Activated T-cell treated with anti-CD3 and anti-CD28 coated beads, Interleukin-2, amount 50 U/mL, for 72 hours (primary cell): ENCODE measurements at regions not wholly inside any gene's neighbourhood (a gene's known extent, or its start where the extent isn't known, plus 50 kb on each side); places are given as distances from the start of the nearest gene placed in this dataset.

Source experiments
- ATAC-seq, 2 donors: fragments of 150-1000 bp; cut with Tn5 transposase; replicated peaks in 1 of 2; 2 replicates each; pipeline ENCODE4 v1.10.0; 2021; ENCODE audit warnings: moderate library complexity in 2 of 2, mild to moderate bottlenecking in 1 of 2
- DNase-seq, 2 donors: peaks; one replicate each; pipeline ENCODE4 v3.0.0; 2021 to 2022; ENCODE audit warnings: mixed read lengths in 1 of 2
- H3K27ac Mint-ChIP-seq: one replicate; pipeline ENCODE4 v1.8.0; 2022; ENCODE audit warnings: mild to moderate bottlenecking, moderate library complexity, mixed read lengths
- H3K27me3 Mint-ChIP-seq: one replicate; pipeline ENCODE4 v1.8.0; 2022; ENCODE audit warnings: low read depth, mixed read lengths
- H3K36me3 Mint-ChIP-seq, 2 donors: one replicate each; pipeline ENCODE4 v1.8.0; 2022; ENCODE audit warnings: mixed read lengths in 2 of 2, mild to moderate bottlenecking in 1 of 2; ENCODE audit not compliant: insufficient read depth in 2 of 2
- H3K4me1 Mint-ChIP-seq: one replicate; pipeline ENCODE4 v1.8.0; 2022; ENCODE audit warnings: low read depth, mixed read lengths
- H3K4me3 Mint-ChIP-seq, 2 donors: one replicate each; pipeline ENCODE4 v1.8.0; 2022; ENCODE audit warnings: mild to moderate bottlenecking in 2 of 2, mixed read lengths in 2 of 2, moderate library complexity in 2 of 2
- H3K9me3 Mint-ChIP-seq, 2 donors: one replicate each; pipeline ENCODE4 v1.8.0; 2022; ENCODE audit warnings: mixed read lengths in 2 of 2

DNA sequence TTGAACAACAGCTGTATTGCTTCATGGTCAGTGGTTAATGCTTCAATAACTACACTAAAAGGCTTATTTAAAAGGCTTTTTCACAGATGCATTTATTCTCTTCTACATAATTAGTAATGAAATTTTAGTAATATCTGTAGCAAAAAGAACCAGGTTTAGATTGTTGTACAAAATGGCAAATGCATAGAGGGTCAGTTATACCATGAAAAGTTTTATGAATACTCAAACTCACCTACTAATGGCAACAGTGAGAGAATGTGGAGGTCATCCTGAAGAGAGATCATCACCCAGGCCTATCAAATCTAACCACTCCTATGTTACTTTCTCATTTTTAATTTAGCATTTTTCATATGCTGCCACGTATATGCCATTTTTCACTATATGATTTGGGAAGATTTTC is 444.3 kb upstream of the CDH9 start:
- no peak overlapping the region for H3K4me3 Mint-ChIP-seq
- H3K27ac Mint-ChIP-seq: no peak overlapping the region
- no peak for DNase-seq
- H3K9me3 Mint-ChIP-seq: peaks cover 5 to 10% of the 10 kb centered on the region in 2 donors
- H3K27me3 Mint-ChIP-seq: no peaks in the 10 kb centered on the region
- ATAC-seq: no peak
- peaks cover 0 to 3% of the 10 kb centered on the region in 2 donors for H3K36me3 Mint-ChIP-seq
- no peaks in the 10 kb centered on the region for H3K4me1 Mint-ChIP-seq

DNA sequence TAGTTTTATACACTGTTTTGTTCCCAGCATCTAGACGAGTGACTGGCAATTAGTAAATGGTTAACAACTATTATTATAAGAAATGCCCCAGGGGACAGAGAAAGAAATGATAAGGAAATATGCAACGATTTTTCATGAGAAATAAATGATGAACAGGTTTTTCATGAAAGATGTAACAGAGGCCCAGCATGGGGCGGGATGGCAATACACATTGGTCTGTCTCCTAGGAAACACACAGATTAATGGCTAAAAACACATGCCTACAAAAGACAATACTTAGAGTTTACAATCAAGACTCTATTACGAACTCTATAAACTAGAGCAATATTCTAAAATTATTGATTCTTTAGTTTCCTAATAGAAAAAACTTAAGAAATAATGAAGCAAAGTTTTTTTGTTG is 441.5 kb upstream of the CDH9 start:
- no peak for DNase-seq
- Mint-ChIP-seq H3K36me3 (peaks cover 3% of the 10 kb centered on the region in 2 donors), H3K27ac (no peak overlapping the region), H3K27me3 (no peaks in the 10 kb centered on the region), H3K4me3 (no peak overlapping the region), H3K9me3 (peaks cover 2 to 6% of the 10 kb centered on the region in 2 donors), H3K4me1 (no peaks in the 10 kb centered on the region)
- no peak for ATAC-seq

DNA sequence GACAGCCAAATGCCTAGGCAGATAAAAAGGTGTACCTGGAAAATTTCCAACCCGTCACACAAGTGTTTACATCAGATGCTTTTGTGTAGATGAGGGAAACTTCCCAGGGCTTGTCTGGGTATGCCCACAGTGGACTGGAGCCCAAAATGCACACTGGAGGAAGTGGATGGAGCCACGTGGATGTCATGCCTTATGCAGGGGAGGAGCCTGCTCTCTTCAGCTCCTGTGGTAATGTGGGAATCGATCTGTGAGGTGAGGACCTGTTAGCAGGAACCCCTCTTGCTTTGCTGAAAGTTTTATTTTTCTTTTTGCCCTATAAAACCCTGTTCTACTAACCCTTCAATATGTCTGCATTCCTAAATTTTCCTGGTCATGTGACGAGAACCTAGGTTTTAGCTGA is 439.2 kb upstream of the CDH9 start:
- Mint-ChIP-seq H3K27ac (no peak overlapping the region), H3K27me3 (no peaks in the 10 kb centered on the region), H3K36me3 (peaks cover 3% of the 10 kb centered on the region in 2 donors), H3K9me3 (peaks cover 6 to 10% of the 10 kb centered on the region in 2 donors), H3K4me1 (no peaks in the 10 kb centered on the region), H3K4me3 (no peak overlapping the region)
- DNase-seq (no peak), ATAC-seq (no peak)

DNA sequence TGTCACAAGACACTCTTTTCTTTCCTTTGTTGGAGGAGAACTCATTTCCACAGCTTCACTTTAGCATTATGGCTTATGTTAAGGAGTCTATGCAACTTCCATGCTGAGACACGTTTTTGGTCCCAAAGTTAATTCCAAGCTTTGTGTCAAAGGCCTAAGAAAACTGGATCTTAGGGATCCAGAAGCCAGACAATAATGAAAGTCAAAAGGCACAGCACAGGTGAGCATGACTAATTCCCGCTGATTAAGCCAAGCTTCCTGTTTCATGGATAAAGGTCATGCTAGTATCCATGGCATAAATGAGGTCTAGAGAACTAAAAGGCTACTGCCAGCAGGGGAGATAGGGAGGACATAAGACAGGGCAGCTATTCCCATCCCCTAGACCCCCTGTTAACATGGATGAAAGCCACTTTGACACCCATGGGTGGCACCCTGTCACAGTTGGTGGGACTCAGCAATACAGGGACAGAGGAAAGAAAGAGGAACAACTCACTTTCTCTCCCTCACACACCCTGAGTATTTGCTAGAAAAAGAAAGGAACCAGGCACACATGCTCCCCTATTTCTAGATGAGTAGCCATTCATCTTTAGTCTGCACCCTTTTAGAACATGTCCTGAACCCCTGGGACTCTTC is 438.1 kb upstream of the CDH9 start:
- H3K4me1 Mint-ChIP-seq: no peaks in the 10 kb centered on the region
- H3K4me3 Mint-ChIP-seq: no peak overlapping the region
- H3K27me3 Mint-ChIP-seq: no peaks in the 10 kb centered on the region
- H3K9me3 Mint-ChIP-seq: peaks cover 6 to 10% of the 10 kb centered on the region in 2 donors
- DNase-seq: no peak
- H3K27ac Mint-ChIP-seq: no peak overlapping the region
- no peak for ATAC-seq
- peaks cover 3% of the 10 kb centered on the region in 2 donors for H3K36me3 Mint-ChIP-seq

DNA sequence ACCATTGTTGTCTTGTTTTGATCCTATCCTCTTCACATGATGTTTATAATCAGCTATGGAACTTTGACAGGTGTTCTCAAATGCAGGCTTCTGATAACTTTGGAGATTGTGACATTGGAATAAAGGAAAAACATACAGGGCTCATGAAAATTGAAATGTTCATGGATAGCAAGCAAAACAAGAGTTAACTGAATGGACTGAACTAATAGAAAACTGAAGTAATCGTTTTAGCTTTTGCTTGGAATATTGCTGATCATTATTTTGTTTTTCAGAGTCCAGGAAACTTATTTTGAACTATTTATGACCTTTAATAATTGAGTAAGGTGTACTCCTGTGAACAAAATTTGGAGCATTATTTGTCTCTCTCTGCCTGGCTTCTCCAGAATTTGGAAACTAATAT is 436.7 kb upstream of the CDH9 start:
- Mint-ChIP-seq H3K4me3 (no peak overlapping the region), H3K27ac (no peak overlapping the region), H3K4me1 (no peaks in the 10 kb centered on the region), H3K27me3 (no peaks in the 10 kb centered on the region), H3K36me3 (peaks cover 3% of the 10 kb centered on the region in 2 donors), H3K9me3 (peaks cover 4 to 10% of the 10 kb centered on the region in 2 donors)
- DNase-seq (no peak), ATAC-seq (no peak)

DNA sequence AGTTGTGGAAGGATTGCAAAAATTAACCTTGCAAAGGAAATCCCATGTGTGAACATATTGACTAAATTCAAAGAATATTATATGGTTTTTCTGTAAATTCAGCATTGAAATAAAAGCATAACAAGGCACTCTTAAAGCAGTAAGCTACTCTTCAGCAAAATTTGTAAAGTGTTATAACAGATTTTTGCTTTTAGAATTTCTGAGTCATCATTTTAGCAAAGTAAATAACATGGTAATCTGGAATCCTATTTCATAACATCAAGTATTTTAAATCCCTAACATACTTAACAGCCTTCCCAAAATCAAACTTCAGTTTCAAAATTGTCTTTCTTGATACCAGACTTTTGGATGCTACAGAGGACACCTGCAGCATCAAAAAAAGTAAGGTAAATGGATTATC is 436.0 kb upstream of the CDH9 start:
- Mint-ChIP-seq H3K27me3 (no peaks in the 10 kb centered on the region), H3K9me3 (peaks cover 4 to 10% of the 10 kb centered on the region in 2 donors), H3K27ac (no peak overlapping the region), H3K4me1 (no peaks in the 10 kb centered on the region), H3K4me3 (no peak overlapping the region), H3K36me3 (peaks cover 3% of the 10 kb centered on the region in 2 donors)
- ATAC-seq (no peak), DNase-seq (no peak)

DNA sequence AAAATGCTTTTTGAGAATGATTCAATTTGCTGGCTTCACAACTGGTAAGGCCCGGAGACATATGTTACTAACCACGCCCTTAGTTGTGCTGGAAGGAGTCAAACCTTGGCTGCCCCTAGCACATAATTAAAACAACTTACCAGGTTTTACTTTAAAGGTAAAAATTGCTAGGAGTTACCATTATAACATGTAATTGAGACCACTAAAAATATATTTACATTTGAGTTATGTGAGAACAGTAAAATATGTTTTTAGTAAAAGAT is 435.6 kb upstream of the CDH9 start:
- H3K27me3 Mint-ChIP-seq: no peaks in the 10 kb centered on the region
- DNase-seq (no peak), ATAC-seq (no peak)
- H3K4me1 Mint-ChIP-seq: no peaks in the 10 kb centered on the region
- H3K27ac Mint-ChIP-seq: no peak overlapping the region
- no peak overlapping the region for H3K4me3 Mint-ChIP-seq
- H3K36me3 Mint-ChIP-seq: peaks cover 3% of the 10 kb centered on the region in 2 donors
- peaks cover 4 to 10% of the 10 kb centered on the region in 2 donors for H3K9me3 Mint-ChIP-seq

DNA sequence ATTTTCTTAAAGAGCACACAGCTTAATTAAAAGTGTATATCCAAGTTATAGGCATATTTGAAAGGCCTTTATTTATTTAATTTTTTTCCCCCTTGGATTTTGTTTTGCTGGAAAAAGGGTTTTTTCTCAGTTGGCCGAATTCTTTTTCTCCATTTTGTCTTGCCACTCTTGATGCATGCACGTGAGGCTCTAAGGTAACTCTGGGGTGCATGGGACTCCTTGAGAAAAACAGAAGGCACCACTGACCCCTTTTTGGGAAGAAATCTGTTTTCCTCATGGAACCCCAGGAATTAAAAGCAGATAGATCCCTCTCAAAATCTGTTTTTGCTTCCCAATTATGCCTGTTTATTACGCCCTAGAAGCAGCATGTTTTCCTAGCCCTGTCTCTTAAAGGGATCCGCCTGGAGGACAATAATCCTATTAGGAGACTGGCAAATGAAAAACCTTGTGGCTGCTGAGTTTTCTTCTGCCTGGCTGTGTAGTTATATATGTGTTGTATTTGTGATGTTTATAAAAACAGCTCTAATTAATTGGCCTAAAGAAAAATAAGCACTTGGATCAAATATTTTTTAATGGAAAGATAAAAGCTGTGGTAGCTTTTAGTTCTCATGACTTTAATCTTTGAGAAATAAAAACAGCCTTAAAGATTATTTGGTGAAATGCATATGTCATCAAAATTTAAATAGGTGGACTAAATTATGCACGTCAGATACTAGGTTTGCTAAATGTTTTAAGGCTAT is 435.1 kb upstream of the CDH9 start:
- Mint-ChIP-seq H3K36me3 (peaks cover 3% of the 10 kb centered on the region in 2 donors), H3K9me3 (peaks cover 4 to 10% of the 10 kb centered on the region in 2 donors), H3K27me3 (no peaks in the 10 kb centered on the region), H3K4me3 (no peak overlapping the region), H3K27ac (no peak overlapping the region), H3K4me1 (no peaks in the 10 kb centered on the region)
- no peak for DNase-seq
- no peak for ATAC-seq

DNA sequence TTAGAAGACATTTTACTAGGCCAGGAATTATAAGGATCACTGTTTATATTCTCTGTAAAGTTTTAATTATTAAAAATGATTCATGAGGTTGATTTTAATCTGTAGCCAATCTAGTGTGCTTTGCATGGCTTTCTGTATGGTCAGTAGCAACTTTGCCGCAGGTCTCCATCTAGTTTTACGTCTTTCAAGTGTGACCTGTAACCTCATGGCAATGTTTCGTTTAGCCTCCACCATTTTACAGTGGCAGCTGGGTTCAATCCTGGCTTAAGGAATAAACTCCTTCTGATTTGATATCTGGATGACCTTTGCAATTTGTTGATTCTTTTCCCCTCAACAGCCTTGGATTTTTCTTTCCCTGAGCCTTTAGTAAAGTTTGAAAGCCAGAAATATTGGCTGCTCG is 434.5 kb upstream of the CDH9 start:
- H3K27ac Mint-ChIP-seq: no peak overlapping the region
- H3K4me1 Mint-ChIP-seq: no peaks in the 10 kb centered on the region
- H3K27me3 Mint-ChIP-seq: no peaks in the 10 kb centered on the region
- H3K9me3 Mint-ChIP-seq: peaks cover 4 to 10% of the 10 kb centered on the region in 2 donors
- peaks cover under 1 to 3% of the 10 kb centered on the region in 2 donors for H3K36me3 Mint-ChIP-seq
- no peak overlapping the region for H3K4me3 Mint-ChIP-seq
- no peak for ATAC-seq
- DNase-seq: no peak

DNA sequence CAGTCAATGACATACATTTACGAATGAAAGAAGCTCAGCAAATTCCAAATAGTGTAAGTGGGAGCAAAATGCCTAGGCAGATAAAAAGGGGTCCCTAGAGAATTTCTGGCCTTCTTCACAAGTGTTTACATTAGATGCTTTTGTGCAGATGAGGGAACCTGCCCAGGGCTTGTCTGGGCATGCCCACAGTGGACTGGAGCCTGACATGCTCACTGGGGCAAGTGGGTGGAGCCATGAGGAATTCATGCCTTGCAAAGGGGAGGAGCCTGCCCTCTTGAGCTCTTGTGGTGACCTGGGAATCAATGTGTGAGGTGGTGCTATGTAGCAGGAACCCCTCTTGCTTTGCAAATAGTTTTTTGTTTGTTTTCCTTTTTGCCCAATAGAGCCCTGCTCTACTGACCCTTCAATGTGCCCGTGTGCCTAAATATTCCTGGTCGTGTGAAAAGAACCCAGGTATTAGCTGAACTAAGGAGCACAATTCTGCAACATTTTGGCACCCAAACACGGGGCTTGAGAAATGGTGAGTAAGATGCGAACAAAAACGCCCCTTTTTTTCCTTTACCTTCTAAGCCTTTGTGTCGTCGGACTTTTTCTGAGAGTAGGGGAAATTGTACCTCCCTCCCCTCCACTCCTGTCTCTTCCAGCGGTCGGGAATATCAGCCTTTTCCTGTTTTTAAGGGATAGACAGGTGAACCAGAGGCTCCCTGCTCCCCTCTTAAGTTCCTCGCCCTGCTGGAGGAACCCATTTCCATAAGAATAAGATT is 433.8 kb upstream of the CDH9 start:
- no peak overlapping the region for H3K4me3 Mint-ChIP-seq
- H3K27ac Mint-ChIP-seq: no peak overlapping the region
- peaks cover 6 to 10% of the 10 kb centered on the region in 2 donors for H3K9me3 Mint-ChIP-seq
- peak in 1 of 2 donors; percentile 8 for DNase-seq
- peaks cover 0 to 3% of the 10 kb centered on the region in 2 donors for H3K36me3 Mint-ChIP-seq
- H3K27me3 Mint-ChIP-seq: no peaks in the 10 kb centered on the region
- H3K4me1 Mint-ChIP-seq: no peaks in the 10 kb centered on the region
- peak in 1 of 2 donors; percentile 27 for ATAC-seq

DNA sequence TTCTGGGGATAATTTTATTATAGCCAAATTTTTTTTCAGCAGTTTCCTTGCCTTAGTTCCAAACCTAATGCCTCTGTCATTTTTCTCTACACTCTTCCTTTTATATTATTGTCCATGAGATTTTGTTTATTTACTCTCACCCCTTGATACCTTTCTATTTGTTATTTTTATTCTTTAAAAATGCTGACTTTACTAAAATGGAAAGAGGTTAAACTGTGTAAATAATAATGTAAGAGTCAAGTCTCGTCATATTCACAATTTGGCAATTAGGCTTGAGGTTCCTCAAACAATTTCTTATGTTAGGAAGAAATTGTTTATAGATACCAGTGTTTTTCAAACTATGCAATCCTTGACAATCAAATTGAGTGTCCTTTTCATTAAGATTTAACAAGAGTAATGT is 428.6 kb upstream of the CDH9 start:
- Mint-ChIP-seq H3K9me3 (peaks cover 3 to 5% of the 10 kb centered on the region in 2 donors), H3K27me3 (no peaks in the 10 kb centered on the region), H3K4me3 (no peak overlapping the region), H3K36me3 (peaks cover 0 to 2% of the 10 kb centered on the region in 2 donors), H3K4me1 (no peaks in the 10 kb centered on the region), H3K27ac (no peak overlapping the region)
- no peak for DNase-seq
- no peak for ATAC-seq

DNA sequence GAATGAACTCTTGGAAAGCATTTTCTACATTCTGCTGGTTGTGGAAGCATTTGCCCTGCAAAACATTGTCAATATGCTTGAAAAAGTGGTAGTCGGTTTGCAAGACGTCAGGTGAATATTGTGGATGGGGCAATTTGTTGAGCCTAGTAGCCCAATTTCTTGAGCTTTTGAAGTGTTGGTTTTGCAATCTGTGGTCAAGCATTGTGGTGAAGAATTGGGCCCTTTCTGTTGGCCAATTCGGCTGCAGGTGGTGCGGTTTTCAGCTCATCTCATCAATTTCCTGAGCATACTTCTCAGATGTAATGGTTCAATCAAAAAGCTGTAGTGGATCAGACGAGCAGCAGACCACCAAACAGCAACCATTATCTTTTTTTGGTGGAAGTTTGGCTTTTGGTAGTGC is 426.8 kb upstream of the CDH9 start:
- no peaks in the 10 kb centered on the region for H3K4me1 Mint-ChIP-seq
- peaks cover 0 to 2% of the 10 kb centered on the region in 2 donors for H3K36me3 Mint-ChIP-seq
- DNase-seq (no peak), ATAC-seq (no peak)
- H3K4me3 Mint-ChIP-seq: no peak overlapping the region
- peaks cover 3 to 5% of the 10 kb centered on the region in 2 donors for H3K9me3 Mint-ChIP-seq
- no peak overlapping the region for H3K27ac Mint-ChIP-seq
- H3K27me3 Mint-ChIP-seq: no peaks in the 10 kb centered on the region

DNA sequence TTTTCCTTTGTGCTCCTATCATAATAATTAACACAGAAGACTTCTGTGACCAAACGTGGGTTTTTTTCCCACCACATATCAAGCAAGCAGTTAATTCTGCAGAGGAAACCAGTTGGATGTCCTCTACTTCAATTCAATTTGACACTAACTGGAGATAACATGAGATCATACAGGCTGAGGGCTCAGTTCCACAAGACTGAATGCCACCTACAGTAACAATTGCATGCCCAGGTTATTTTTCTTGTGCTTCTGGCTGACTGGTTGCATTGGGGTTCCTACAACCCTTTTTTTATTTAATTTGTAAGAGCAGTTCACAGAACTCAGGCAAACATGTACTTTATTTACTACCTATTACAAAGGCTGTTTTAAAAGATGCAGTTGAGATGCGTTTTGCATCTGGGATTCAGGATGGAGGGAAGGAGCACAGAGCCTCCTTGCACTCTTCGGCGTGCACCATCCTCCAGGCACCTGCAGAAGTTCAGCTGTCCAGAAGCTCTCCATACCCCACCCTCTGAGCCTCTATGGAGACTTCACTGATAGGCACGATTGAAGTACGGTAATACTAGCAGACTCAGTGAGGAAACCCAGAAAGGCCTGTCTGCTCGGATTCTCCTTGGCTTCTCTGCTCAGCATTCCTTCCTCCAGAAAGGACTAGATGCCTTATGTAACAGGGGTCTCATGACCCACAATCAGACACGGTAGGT is 425.2 kb upstream of the CDH9 start:
- H3K4me3 Mint-ChIP-seq: no peak overlapping the region
- no peaks in the 10 kb centered on the region for H3K27me3 Mint-ChIP-seq
- H3K9me3 Mint-ChIP-seq: peaks cover 3 to 5% of the 10 kb centered on the region in 2 donors
- H3K4me1 Mint-ChIP-seq: no peaks in the 10 kb centered on the region
- ATAC-seq (no peak), DNase-seq (no peak)
- peaks cover 0 to 2% of the 10 kb centered on the region in 2 donors for H3K36me3 Mint-ChIP-seq
- no peak overlapping the region for H3K27ac Mint-ChIP-seq
